Fibroblast of villous mesenchyme (primary cell): ENCODE measurements at regions not wholly inside any gene's neighbourhood (a gene's known extent, or its start where the extent isn't known, plus 50 kb on each side); places are given as distances from the start of the nearest gene placed in this dataset.

Experiments
- DNase-seq: peaks from one replicate; pipeline ENCODE4 v3.0.0-alpha.2; 2010; ENCODE audit warnings: low read depth
- H3K4me3 ChIP-seq: 2 replicates; pipeline ENCODE4 v1.5.1; 2011; ENCODE audit warnings: low read depth, mild to moderate bottlenecking, low read length
- TF ChIP-seq, protein P1 (sequence below): IDR thresholded peaks from 2 replicates; pipeline ENCODE4 v1.5.1; 2012; ENCODE audit warnings: low read depth, mild to moderate bottlenecking, low read length; ENCODE audit not compliant: insufficient read depth

DNA sequence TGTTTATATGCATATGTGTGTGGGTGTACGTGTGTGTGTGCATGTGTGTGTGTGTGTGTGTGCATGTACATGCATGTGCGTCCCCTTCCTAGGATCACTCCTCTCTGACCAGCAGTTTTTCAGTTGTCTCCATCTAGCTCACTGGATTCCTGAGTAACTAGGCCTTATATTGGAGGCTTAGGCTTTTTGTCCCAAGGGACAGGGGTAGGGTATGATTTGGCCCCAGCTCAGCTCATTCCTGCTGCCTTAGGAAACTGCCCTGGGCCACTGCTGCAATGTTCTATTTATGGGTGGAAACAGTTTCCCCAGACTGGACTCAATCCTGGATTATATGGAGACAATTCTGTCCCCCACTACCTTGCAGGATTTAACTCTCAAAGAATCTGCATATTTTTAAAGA lies 68.8 kb upstream of the SDK1 start:
- H3K4me3 ChIP-seq, result no peak overlapping the region
- no peak for DNase-seq
- TF ChIP-seq, protein P1, sequence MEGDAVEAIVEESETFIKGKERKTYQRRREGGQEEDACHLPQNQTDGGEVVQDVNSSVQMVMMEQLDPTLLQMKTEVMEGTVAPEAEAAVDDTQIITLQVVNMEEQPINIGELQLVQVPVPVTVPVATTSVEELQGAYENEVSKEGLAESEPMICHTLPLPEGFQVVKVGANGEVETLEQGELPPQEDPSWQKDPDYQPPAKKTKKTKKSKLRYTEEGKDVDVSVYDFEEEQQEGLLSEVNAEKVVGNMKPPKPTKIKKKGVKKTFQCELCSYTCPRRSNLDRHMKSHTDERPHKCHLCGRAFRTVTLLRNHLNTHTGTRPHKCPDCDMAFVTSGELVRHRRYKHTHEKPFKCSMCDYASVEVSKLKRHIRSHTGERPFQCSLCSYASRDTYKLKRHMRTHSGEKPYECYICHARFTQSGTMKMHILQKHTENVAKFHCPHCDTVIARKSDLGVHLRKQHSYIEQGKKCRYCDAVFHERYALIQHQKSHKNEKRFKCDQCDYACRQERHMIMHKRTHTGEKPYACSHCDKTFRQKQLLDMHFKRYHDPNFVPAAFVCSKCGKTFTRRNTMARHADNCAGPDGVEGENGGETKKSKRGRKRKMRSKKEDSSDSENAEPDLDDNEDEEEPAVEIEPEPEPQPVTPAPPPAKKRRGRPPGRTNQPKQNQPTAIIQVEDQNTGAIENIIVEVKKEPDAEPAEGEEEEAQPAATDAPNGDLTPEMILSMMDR, result no peak

DNA sequence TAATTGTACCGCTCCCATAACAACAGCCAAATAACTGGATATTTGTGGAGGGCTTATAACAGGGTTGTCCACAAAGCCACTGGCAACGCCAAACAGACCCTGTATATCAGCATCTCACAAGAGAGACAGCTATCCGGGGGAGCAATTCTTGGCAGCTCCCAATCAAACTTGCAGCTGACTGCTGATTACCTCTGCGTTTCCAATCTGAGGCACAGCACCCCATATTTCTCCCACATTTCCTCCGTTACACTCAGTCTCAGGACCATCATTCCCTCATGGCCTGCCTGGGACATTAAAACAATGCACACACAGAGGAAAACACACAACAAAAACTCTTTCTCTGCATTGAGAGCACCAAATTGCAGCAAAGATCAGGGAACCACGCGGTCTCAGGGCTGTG lies 67.8 kb upstream of the SDK1 start:
- no peak for DNase-seq
- TF ChIP-seq, protein P1, result no peak
- H3K4me3 ChIP-seq, result no peak overlapping the region

DNA sequence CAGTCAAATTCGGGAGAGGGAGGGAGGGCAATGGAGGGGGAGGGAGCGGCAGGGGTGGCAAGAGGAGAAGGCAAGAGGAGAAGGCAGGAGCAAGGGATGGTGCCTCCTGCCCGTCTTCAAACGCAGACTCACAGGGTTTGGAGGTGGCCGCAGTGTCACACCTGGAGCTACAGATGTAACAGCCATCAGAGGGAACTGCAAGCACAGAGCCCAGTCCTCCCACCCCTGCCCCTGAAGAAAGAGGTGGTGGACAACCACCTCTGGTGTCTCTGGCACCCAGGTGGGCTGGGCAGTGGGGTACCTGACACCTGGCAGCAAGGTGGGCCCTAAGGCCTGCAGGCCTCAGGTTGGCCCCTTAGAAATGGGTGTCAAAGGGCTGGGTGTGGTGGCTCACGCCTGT lies 67.0 kb upstream of the SDK1 start:
- DNase-seq, result no peak

DNA sequence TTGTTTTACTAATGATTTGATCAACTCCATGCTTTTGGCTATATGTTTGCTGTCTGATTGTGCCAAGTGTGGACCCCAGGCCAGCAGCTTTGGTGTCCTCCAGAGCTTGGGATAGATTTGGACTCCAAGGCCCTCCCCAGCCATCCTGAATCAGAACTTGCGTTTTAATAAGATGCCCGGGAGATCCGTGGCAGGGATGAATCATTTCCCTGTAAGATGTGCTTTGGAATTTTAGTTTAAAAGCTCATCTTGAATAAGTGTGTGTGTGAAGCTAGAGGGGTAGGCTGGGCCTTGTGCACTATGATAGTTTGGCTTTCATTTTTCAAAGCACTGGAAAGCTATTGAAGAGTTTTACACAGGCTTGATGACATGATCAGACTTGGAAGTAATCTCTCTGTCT lies 66.2 kb upstream of the SDK1 start:
- no peak for DNase-seq
- no peak overlapping the region for H3K4me3 ChIP-seq
- TF ChIP-seq, protein P1, result no peak

More for the DNA sequence above, 67.0 kb upstream of the SDK1 start:
- no peak overlapping the region for H3K4me3 ChIP-seq
- TF ChIP-seq, protein P1, result no peak

DNA sequence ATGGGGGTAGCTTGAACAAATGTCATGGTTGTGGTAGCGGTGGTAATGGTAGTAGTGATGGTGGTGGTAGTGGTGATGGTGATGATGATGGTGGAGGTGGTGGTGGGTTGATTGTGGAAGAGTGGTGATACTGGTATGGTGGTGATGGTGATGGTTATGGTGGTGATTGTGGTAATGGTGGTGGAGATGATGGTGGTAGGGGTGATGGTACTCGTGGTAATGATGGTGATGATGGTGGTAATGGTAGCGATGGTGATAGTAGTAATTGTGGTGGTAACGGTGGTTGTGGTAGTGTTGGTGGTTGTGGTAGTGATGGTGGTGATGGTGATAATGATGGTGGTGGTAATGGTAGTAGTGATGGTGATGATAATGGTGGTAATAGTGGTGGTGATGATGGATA lies 65.7 kb upstream of the SDK1 start:
- TF ChIP-seq, protein P1, result no peak
- DNase-seq, result no peak
- no peak overlapping the region for H3K4me3 ChIP-seq

DNA sequence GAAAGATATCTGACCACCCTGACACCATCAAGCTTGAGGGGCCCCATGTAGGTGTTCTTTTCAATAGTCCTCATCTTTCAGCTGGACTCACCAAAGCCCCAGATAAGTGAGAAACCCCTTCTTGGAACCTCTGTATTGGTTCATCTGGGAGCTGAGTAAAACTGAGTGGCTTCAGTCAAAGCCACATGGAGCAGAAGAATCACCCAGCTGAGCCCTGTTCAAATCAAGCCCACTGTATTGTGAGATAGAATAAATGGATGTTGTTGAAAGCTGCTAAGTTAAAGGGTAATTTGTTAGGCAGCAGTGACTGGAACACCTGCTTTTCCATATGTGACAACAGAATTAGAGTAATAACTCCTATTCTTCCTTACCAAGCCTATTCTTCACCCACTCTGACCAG lies 64.8 kb upstream of the SDK1 start:
- H3K4me3 ChIP-seq, result no peak overlapping the region
- TF ChIP-seq, protein P1, result no peak
- no peak for DNase-seq

DNA sequence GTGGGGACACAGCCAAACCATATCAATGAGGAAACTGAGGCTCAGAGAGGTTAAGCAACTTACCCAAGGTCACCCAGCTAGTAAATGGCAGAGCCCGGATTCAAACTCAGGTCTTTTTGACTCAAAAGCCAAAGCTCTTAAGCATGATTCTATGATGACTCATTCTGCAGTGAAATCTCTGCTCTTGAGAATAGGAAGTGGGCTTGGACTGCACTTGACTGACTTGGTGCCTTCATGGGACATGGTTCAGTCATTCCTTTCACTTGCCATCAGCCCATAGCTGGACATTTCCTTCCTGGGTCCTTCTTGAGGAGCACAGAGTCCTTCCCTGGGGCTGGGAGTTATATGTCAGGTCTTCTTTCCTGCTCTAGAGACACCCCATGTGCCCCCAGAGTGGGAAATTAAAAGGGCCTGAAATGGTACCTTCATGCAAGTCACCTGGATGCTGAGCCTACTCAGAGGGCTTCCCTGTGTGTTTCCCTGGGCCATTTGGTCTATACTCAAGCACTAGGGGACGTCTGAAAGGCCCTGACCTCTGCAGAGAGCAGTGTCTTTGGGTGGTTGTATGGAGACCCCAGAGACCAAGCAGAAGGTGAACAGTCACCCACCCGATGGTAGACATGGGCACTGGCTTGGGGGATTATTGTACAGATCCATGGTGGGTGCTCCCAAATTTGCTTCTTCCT lies 62.4 kb upstream of the SDK1 start:
- H3K4me3 ChIP-seq, result no peak overlapping the region
- DNase-seq, result no peak
- TF ChIP-seq, protein P1, result no peak
